Pancreas (tissue), 10 donors: ENCODE measurements at regions not wholly inside any gene's neighbourhood (a gene's known extent, or its start where the extent isn't known, plus 50 kb on each side); places are given as distances from the start of the nearest gene placed in this dataset.
A peak's percentile ranks its signal among the peaks of the same experiment; 100 is the strongest.

Source experiments
- ATAC-seq, 4 donors: fragments of 200-7000 bp; cut with Tn5 transposase; one replicate each; pipeline versions ENCODE4 v1.8.0 to v1.9.1; 2020; ENCODE audit warnings: mild to moderate bottlenecking in 4 of 4, moderate library complexity in 4 of 4
- DNase-seq, 6 donors: peaks; one replicate each; pipeline ENCODE4 v3.0.0-alpha.2; 2020
- FAIRE-seq: peaks from 2 replicates; lab custom pipeline; 2012; peaks lifted over from hg19 to GRCh38; lab: Jason Lieb, UNC
- H3K27ac ChIP-seq, 4 donors: fragments of 200-600 bp; sonication (generic); 1 replicate in 3 of 4; 2 replicates in 1 of 4; pipeline versions ENCODE4 v1.5.0 to v1.8.0; 2020
- H3K27me3 ChIP-seq, 4 donors: fragments of 200-600 bp; one replicate each; pipeline ENCODE4 v1.8.0; 2021
- H3K36me3 ChIP-seq, 3 donors: fragments of 200-600 bp; sonication (generic) in 1 of 3; one replicate each; pipeline versions ENCODE4 v1.5.0 to v1.8.0; 2020 to 2021
- H3K4me1 ChIP-seq, 3 donors: fragments of 200-600 bp; one replicate each; pipeline ENCODE4 v1.8.0; 2021
- H3K4me3 ChIP-seq, 4 donors: fragments of 200-600 bp; sonication (generic) in 2 of 4; one replicate each; pipeline versions ENCODE4 v1.5.0 to v1.8.0; 2020 to 2021
- H3K9me3 ChIP-seq, 4 donors: fragments of 200-600 bp; one replicate each; pipeline ENCODE4 v1.8.0; 2021
- CTCF ChIP-seq, 4 donors: fragments of 200-600 bp; sonication (generic) in 3 of 4; IDR thresholded peaks; one replicate each; pipeline versions ENCODE4 v1.5.0 to v1.8.0; 2021; ENCODE audit warnings: antibody characterized with exemption in 4 of 4
- WGBS, 2 donors: extraction: QIAGEN DNeasy Blood & Tissue Kit; methylation state at CpG; one replicate each; pipeline ENCODE4 v1.1.7; 2013; 5-methylcytosine and 5-hydroxymethylcytosine counted together
- intact Hi-C, 3 donors: fragments of 100-400 bp; cut with DNase I; formaldehyde crosslinking; loops; one replicate each; pipeline versions ENCODE4 v1.11.1 to v1.14.2; 2022
- donor health status: healthy with polysubstance abuse.
- donor health status: DM: no; HTN: no; CAD: no; lungs with moderate emphysema.
- donor health status: DM: no; HTN: no; CAD: no.
- donor health status: control.
- donor health status: control.
- donor health status: Bipolar disorder and iron deficiency.
- donor health status: DM: yes; HTN: yes; CAD: no.
- donor health status: DM: no; HTN: no; CAD: no.
- donor health status: DM: no; HTN: no; CAD: no.
- donor health status: DM: yes; HTN: yes; CAD: no.

DNA sequence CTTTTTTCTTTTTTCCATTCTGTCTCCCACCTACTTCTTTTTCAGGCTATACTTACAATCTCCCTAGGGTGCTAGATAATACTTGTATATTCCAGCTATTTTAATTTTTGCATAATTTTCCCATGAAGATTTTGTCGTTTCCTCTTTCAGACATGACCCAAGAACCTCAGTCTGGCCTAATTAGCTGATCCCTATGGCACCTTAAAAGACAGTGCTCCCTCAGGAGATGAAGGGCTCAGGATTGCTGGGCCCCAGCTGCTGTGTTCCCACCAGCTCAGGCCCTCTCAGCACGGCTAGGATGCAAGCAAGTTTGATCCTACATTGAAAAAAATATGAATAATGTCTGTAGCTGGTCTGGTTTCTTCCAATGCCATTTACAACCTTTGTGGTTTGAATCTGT, 55.0 kb upstream of the RGS5 start:
- TF ChIP-seq CTCF (IDR thresholded peaks at IDR 0.05), result no peak
- Histone ChIP-seq H3K36me3 (no peaks in the 10 kb centered on the region), H3K27ac (no peak overlapping the region), H3K9me3 (no peaks in the 10 kb centered on the region), H3K4me3 (no peak overlapping the region), H3K4me1 (no peaks in the 10 kb centered on the region), H3K27me3 (no peaks in the 10 kb centered on the region)
- no peak for DNase-seq
- intact Hi-C loops, result no loop called here
- 54 to 60% methylated on average over 2 of the region's 2 CpGs for WGBS, 2 donors
- no peak for FAIRE-seq
- no peak for ATAC-seq

DNA sequence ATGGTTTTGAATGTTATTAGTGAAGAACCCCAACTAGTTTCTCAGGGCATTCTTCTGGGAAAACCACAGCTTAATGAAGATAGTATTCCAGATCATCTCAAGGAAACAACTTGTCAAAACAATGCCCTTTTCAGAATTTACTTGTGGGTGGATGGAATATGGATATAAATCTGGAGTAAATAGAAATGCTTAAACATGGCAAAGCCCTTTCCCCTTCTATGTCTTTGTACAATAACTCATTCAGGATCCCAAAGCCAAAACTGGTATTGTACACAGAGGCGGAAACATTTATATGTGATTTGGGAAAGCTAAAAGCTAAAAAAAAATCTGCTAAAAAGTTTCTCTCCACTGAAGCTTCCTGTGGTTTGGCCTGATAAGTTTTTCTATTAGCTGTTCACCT, 55.5 kb upstream of the RGS5 start:
- Histone ChIP-seq H3K4me1 (no peaks in the 10 kb centered on the region), H3K27me3 (no peaks in the 10 kb centered on the region), H3K9me3 (no peaks in the 10 kb centered on the region), H3K4me3 (no peak overlapping the region), H3K27ac (no peak overlapping the region), H3K36me3 (no peaks in the 10 kb centered on the region)
- TF ChIP-seq CTCF (IDR thresholded peaks at IDR 0.05), result no peak
- ATAC-seq (no peak), FAIRE-seq (no peak), DNase-seq (no peak)
- WGBS, 2 donors, result 89 to 91% methylated on average over 1 of the region's 1 CpG
- intact Hi-C loops, result no loop called here

- Histone ChIP-seq H3K4me1 (no peaks in the 10 kb centered on the region), H3K4me3 (no peak overlapping the region), H3K9me3 (no peaks in the 10 kb centered on the region), H3K36me3 (no peaks in the 10 kb centered on the region), H3K27ac (no peak overlapping the region), H3K27me3 (no peaks in the 10 kb centered on the region)
- 39 to 43% methylated on average over 2 of the region's 2 CpGs for WGBS, 2 donors
- intact Hi-C loops, result no loop called here
- no peak for FAIRE-seq
- TF ChIP-seq CTCF (IDR thresholded peaks at IDR 0.05), result no peak
- ATAC-seq, result peak in 2 of 4 donors; percentile 61 to 81
- DNase-seq, result no peak
Observed at GRCh38 chr1:163263818-163264655, 57.7 kb upstream of the NUF2 start.

- no peak for TF ChIP-seq CTCF (IDR thresholded peaks at IDR 0.05)
- ATAC-seq, result no peak
- DNase-seq, result no peak
- Histone ChIP-seq H3K4me3 (no peak overlapping the region), H3K4me1 (no peaks in the 10 kb centered on the region), H3K27ac (no peak overlapping the region), H3K36me3 (no peaks in the 10 kb centered on the region), H3K27me3 (no peaks in the 10 kb centered on the region), H3K9me3 (no peaks in the 10 kb centered on the region)
- intact Hi-C loops, result no loop called here
- FAIRE-seq, result no peak
Observed at GRCh38 chr1:163265547-163265946, 56.2 kb upstream of the NUF2 start.

- intact Hi-C loops, result no loop called here
- TF ChIP-seq CTCF (IDR thresholded peaks at IDR 0.05), result no peak
- no peak overlapping the region for H3K4me3 ChIP-seq
- H3K4me1 ChIP-seq, result no peaks in the 10 kb centered on the region
- DNase-seq (no peak), FAIRE-seq (no peak), ATAC-seq (no peak)
- no peak overlapping the region for H3K27ac ChIP-seq
- no peaks in the 10 kb centered on the region for H3K9me3 ChIP-seq
- no peaks in the 10 kb centered on the region for H3K36me3 ChIP-seq
- H3K27me3 ChIP-seq, result no peaks in the 10 kb centered on the region
Observed at GRCh38 chr1:163267962-163268361, 53.8 kb upstream of the NUF2 start.
